ENCODE measurements at regions not wholly inside any gene's neighbourhood (a gene's known extent, or its start where the extent isn't known, plus 50 kb on each side); places are given as distances from the start of the nearest gene placed in this dataset.
"Not testable (repeated sequence)": the region's sequence is repeated elsewhere in the genome, so short reads cannot be mapped to it uniquely, and the experiment has no call there.

GRCh38 chr11:98495016-98495415 lies 525.7 kb upstream of the CNTN5 start:
- no peak for DNase-seq (ENCODE audit: extremely low read depth, low read depth)
- TF ChIP-seq, protein P1, sequence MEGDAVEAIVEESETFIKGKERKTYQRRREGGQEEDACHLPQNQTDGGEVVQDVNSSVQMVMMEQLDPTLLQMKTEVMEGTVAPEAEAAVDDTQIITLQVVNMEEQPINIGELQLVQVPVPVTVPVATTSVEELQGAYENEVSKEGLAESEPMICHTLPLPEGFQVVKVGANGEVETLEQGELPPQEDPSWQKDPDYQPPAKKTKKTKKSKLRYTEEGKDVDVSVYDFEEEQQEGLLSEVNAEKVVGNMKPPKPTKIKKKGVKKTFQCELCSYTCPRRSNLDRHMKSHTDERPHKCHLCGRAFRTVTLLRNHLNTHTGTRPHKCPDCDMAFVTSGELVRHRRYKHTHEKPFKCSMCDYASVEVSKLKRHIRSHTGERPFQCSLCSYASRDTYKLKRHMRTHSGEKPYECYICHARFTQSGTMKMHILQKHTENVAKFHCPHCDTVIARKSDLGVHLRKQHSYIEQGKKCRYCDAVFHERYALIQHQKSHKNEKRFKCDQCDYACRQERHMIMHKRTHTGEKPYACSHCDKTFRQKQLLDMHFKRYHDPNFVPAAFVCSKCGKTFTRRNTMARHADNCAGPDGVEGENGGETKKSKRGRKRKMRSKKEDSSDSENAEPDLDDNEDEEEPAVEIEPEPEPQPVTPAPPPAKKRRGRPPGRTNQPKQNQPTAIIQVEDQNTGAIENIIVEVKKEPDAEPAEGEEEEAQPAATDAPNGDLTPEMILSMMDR (IDR thresholded peaks at IDR 0.05; ENCODE audit: low read depth, low read length) = no peak

GRCh38 chr11:98495601-98496000 lies 525.1 kb upstream of the CNTN5 start:
- no peak for DNase-seq (ENCODE audit: extremely low read depth, low read depth)
- TF ChIP-seq, protein P1 (IDR thresholded peaks at IDR 0.05; ENCODE audit: low read depth, low read length) = no peak

DNA sequence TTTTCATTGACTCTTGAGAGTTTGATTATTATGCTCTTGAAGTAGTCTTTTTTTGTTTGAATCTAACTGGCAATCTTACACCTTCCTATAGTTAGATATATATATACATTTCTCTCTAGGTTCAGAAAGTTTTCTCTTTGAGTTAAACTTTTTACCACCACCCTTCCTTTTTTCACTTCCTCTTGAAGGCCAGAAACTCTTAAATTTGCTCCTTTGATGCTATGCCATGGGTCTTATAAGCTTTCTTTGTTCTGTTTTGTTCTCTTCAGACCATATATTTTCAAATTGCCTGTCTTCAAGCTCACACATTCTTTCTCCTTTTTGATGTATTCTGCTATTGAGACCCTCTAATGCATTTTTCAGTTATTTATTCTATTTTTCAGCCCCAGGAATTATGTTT lies 513.5 kb upstream of the CNTN5 start:
- no peak for DNase-seq (ENCODE audit: extremely low read depth, low read depth)
- TF ChIP-seq, protein P1 (IDR thresholded peaks at IDR 0.05; ENCODE audit: low read depth, low read length) = no peak

DNA sequence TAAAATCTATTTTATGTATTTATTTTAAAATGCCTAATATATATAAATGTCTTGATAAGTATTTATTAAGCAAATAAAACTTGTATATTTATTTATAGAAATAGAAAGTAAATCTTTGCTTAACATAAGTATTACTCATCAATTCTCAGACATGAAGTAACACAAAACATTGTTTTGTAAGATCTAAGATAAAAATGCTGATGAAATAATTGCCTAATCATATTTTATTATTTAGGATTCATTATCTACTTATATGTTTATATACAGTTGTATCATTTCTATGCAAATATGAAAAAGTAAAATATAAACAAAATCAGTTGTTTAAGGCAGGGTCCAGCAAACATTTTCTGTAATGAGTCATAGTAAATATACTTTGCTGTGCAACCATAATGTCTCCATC lies 507.8 kb upstream of the CNTN5 start:
- TF ChIP-seq, protein P1 (IDR thresholded peaks at IDR 0.05; ENCODE audit: low read depth, low read length) = no peak
- DNase-seq (ENCODE audit: extremely low read depth, low read depth) = no peak

DNA sequence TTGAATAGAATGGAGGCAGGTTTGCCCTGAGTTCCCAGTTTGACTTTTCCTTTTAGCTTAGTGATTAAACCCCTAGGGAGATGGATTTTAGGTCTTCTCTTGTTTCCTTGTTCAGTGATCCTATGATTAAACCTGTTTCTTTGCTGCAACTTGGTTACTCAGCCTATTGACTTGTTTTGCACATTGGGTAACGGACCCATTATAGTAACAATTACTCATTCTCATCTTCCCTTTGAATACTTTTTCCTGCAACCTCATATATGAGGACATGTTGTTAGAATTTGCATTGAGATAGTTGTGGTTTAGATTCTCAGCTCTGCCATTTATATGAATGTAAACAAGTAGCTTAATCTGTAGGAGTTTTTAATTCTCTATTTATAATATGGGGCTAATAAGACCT lies 489.2 kb upstream of the CNTN5 start:
- TF ChIP-seq, protein P1 (IDR thresholded peaks at IDR 0.05; ENCODE audit: low read depth, low read length) = no peak

GRCh38 chr11:98536023-98536422 lies 484.7 kb upstream of the CNTN5 start:
- TF ChIP-seq, protein P1 (IDR thresholded peaks at IDR 0.05; ENCODE audit: low read depth, low read length) = no peak
- no peak for DNase-seq (ENCODE audit: extremely low read depth, low read depth)

More for the DNA sequence above, 489.2 kb upstream of the CNTN5 start:
- no peak for DNase-seq (ENCODE audit: extremely low read depth, low read depth)

DNA sequence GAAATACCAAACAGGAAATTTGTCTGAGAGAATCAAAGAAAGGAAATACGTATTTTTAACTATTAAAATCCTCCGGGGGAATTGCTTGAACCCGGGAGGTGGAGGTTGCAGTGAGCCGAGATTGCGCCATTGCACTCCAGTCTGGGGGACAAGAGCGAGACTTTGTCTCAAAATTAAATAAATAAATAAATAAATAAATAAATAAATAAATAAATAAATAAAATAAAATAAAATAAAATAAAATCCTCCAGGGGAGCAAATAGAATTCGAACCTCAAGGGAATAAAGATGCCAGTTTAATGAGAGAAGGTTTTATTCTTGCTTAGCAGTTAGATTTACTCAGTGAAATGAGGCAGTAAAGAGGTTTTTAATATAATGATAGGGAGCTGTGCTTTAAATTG lies 482.4 kb upstream of the CNTN5 start:
- not testable (repeated sequence) for DNase-seq (ENCODE audit: extremely low read depth, low read depth)

DNA sequence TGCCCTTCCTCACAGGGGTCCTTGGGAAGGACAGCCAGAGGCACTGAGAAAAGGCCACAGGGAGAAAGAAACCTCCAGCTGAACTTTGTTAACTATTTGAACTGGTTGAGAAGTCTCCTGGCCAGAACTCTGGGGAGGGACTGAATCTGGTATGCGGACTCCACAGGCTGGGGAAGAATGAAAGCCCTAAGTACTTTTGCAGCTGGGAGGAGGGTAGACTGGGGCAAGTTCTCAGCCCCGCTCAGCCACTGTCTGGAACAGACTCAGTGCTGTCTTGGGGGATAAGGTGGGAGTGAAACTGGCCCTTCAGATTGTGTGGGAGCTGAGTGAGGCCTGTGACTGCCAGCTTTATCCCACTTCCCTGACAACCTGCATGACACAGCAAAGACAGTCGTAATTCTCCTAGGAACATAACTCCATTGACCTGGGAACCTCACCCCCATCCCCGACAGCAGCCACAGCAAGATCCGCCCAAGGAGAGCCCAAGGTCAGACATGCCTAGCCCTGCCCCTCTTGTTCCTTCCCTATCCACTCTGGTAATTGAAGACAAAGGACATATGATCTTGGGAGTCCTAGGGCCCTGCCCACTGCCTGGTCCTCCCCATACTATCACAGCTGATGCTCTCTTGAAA lies 475.1 kb upstream of the CNTN5 start:
- TF ChIP-seq, protein P1 (IDR thresholded peaks at IDR 0.05; ENCODE audit: low read depth, low read length) = no peak

More for the DNA sequence above, 475.1 kb upstream of the CNTN5 start:
- no peak for DNase-seq (ENCODE audit: extremely low read depth, low read depth)

All from AG09319 (cell line).